ENCODE measurements at regions not wholly inside any gene's neighbourhood (a gene's known extent, or its start where the extent isn't known, plus 50 kb on each side); places are given as distances from the start of the nearest gene placed in this dataset.

DNA sequence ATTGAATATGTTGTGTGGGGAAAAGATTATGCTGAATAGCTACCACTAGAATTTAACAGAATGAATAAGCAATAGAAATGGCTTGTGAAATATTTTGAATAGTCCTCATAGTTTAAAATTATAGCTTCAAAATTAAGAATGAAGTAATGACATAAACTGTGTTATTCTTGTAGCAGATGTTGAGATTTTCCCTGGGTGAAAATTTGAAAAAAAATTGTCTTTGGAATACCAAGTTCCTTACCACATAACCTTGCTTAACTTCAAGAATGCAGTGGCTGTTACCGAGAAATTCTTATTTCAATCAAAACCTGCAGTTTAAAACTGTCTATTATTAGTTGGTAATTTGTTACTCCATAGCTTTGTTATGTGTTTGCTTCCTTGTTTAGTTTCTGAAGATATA, 1268.6 kb downstream of the RAPGEF2 start (continued):
- no peak for TF ChIP-seq SMAD3 (CRISPR knock-in tag; IDR thresholded peaks at IDR 0.05; ENCODE audit: borderline replicate concordance)
- no peak for TF ChIP-seq ESRRA (CRISPR knock-in tag; IDR thresholded peaks at IDR 0.05; ENCODE audit: borderline replicate concordance)
- TF ChIP-seq, protein P1, sequence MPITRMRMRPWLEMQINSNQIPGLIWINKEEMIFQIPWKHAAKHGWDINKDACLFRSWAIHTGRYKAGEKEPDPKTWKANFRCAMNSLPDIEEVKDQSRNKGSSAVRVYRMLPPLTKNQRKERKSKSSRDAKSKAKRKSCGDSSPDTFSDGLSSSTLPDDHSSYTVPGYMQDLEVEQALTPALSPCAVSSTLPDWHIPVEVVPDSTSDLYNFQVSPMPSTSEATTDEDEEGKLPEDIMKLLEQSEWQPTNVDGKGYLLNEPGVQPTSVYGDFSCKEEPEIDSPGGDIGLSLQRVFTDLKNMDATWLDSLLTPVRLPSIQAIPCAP (CRISPR knock-in tag; IDR thresholded peaks at IDR 0.05): no peak
- no peak for TF ChIP-seq KAT7 (CRISPR knock-in tag; IDR thresholded peaks at IDR 0.05; ENCODE audit: borderline replicate concordance)
- TF ChIP-seq TEAD1 (CRISPR knock-in tag; IDR thresholded peaks at IDR 0.05): no peak
- TF ChIP-seq, protein P2, sequence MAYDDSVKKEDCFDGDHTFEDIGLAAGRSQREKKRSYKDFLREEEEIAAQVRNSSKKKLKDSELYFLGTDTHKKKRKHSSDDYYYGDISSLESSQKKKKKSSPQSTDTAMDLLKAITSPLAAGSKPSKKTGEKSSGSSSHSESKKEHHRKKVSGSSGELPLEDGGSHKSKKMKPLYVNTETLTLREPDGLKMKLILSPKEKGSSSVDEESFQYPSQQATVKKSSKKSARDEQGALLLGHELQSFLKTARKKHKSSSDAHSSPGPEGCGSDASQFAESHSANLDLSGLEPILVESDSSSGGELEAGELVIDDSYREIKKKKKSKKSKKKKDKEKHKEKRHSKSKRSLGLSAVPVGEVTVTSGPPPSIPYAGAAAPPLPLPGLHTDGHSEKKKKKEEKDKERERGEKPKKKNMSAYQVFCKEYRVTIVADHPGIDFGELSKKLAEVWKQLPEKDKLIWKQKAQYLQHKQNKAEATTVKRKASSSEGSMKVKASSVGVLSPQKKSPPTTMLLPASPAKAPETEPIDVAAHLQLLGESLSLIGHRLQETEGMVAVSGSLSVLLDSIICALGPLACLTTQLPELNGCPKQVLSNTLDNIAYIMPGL (CRISPR knock-in tag; IDR thresholded peaks at IDR 0.05): no peak

DNA sequence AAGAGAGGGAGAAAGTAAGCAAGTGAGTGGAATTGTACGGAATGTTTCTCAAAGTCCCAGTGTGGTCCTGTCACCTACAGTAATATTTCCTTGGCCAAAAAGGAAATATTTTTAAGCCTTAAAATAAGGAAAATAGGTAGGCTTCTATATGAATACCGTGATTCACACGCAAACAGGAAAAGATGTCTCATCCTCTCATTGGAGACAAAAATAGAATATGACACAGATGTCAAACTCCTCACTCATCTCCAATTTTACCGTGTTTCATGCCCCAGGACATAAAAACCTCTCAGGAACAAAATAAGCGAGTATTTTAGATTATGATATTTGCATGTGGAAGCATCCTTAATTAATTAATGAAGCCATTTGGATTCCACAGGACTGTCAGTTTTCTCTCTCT, 1269.5 kb downstream of the RAPGEF2 start:
- ATAC-seq (no peak), DNase-seq (ENCODE audit: low spot score) (no peak)
- TF ChIP-seq ESRRA (CRISPR knock-in tag; IDR thresholded peaks at IDR 0.05; ENCODE audit: borderline replicate concordance) (no peak), ATF1 (CRISPR knock-in tag; IDR thresholded peaks at IDR 0.05) (no peak)
- no peaks in the 10 kb centered on the region for H3K27me3 Mint-ChIP-seq (ENCODE audit: low read depth)
- no peaks in the 10 kb centered on the region for H3K36me3 Mint-ChIP-seq
- H3K27ac Mint-ChIP-seq: no peak overlapping the region; the same call in 1 of the 2 replicates
- no peak overlapping the region for H3K4me3 Mint-ChIP-seq
- peaks cover 15% of the 10 kb centered on the region for H3K4me1 Mint-ChIP-seq
- peaks cover 23% of the 10 kb centered on the region for H3K9me3 Mint-ChIP-seq
- CTCF ChIA-PET: no interaction called here
- POLR2A ChIA-PET: no interaction called here

DNA sequence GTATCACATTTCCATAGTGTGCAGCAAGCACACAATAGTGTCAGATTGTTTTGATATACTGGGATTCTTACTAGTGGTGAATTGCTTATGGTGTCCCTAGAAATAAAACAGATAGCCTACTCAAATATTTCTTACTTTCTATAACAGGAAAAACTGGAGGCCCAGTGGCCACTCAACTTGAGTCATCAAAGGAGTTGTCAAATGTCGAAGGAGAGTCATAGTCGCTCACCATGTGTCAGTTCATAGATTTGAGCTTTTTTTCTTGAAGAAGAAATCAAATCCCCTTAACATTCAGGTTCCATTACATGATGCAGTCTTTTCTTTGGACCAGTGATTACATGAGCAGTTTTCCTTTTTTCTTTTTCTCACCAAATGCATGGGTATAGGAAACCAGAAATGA, 1271.0 kb downstream of the RAPGEF2 start:
- DNase-seq (ENCODE audit: low spot score) (no peak), ATAC-seq (no peak)
- CTCF ChIA-PET: no interaction called here
- no peaks in the 10 kb centered on the region for H3K27me3 Mint-ChIP-seq (ENCODE audit: low read depth)
- POLR2A ChIA-PET: no interaction called here
- no peak overlapping the region for H3K27ac Mint-ChIP-seq
- H3K4me3 Mint-ChIP-seq: no peak overlapping the region
- H3K9me3 Mint-ChIP-seq: peaks cover 23% of the 10 kb centered on the region
- no peaks in the 10 kb centered on the region for H3K36me3 Mint-ChIP-seq
- H3K4me1 Mint-ChIP-seq: peaks cover 15% of the 10 kb centered on the region
- TF ChIP-seq, protein P3, sequence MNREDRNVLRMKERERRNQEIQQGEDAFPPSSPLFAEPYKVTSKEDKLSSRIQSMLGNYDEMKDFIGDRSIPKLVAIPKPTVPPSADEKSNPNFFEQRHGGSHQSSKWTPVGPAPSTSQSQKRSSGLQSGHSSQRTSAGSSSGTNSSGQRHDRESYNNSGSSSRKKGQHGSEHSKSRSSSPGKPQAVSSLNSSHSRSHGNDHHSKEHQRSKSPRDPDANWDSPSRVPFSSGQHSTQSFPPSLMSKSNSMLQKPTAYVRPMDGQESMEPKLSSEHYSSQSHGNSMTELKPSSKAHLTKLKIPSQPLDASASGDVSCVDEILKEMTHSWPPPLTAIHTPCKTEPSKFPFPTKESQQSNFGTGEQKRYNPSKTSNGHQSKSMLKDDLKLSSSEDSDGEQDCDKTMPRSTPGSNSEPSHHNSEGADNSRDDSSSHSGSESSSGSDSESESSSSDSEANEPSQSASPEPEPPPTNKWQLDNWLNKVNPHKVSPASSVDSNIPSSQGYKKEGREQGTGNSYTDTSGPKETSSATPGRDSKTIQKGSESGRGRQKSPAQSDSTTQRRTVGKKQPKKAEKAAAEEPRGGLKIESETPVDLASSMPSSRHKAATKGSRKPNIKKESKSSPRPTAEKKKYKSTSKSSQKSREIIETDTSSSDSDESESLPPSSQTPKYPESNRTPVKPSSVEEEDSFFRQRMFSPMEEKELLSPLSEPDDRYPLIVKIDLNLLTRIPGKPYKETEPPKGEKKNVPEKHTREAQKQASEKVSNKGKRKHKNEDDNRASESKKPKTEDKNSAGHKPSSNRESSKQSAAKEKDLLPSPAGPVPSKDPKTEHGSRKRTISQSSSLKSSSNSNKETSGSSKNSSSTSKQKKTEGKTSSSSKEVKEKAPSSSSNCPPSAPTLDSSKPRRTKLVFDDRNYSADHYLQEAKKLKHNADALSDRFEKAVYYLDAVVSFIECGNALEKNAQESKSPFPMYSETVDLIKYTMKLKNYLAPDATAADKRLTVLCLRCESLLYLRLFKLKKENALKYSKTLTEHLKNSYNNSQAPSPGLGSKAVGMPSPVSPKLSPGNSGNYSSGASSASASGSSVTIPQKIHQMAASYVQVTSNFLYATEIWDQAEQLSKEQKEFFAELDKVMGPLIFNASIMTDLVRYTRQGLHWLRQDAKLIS (CRISPR knock-in tag; IDR thresholded peaks at IDR 0.05; ENCODE audit: borderline replicate concordance): no peak
- TF ChIP-seq RELA (CRISPR knock-in tag; IDR thresholded peaks at IDR 0.05; ENCODE audit: borderline replicate concordance): no peak
- TF ChIP-seq NFYB (CRISPR knock-in tag; conservative IDR thresholded peaks at IDR 0.05; ENCODE audit: low read depth): no peak
- no peak for TF ChIP-seq SOX15 (CRISPR knock-in tag; IDR thresholded peaks at IDR 0.05)
- TF ChIP-seq, protein P4, sequence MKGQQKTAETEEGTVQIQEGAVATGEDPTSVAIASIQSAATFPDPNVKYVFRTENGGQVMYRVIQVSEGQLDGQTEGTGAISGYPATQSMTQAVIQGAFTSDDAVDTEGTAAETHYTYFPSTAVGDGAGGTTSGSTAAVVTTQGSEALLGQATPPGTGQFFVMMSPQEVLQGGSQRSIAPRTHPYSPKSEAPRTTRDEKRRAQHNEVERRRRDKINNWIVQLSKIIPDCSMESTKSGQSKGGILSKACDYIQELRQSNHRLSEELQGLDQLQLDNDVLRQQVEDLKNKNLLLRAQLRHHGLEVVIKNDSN (CRISPR knock-in tag; IDR thresholded peaks at IDR 0.05): no peak
- TF ChIP-seq CREB1 (CRISPR knock-in tag; IDR thresholded peaks at IDR 0.05): no peak
- TF ChIP-seq CBFB (CRISPR knock-in tag; IDR thresholded peaks at IDR 0.05; ENCODE audit: low read depth): no peak
- TF ChIP-seq, protein P5, sequence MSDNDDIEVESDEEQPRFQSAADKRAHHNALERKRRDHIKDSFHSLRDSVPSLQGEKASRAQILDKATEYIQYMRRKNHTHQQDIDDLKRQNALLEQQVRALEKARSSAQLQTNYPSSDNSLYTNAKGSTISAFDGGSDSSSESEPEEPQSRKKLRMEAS (CRISPR knock-in tag; IDR thresholded peaks at IDR 0.05): no peak
- TF ChIP-seq NR1H2 (CRISPR knock-in tag; IDR thresholded peaks at IDR 0.05): no peak
- TF ChIP-seq, protein P6, sequence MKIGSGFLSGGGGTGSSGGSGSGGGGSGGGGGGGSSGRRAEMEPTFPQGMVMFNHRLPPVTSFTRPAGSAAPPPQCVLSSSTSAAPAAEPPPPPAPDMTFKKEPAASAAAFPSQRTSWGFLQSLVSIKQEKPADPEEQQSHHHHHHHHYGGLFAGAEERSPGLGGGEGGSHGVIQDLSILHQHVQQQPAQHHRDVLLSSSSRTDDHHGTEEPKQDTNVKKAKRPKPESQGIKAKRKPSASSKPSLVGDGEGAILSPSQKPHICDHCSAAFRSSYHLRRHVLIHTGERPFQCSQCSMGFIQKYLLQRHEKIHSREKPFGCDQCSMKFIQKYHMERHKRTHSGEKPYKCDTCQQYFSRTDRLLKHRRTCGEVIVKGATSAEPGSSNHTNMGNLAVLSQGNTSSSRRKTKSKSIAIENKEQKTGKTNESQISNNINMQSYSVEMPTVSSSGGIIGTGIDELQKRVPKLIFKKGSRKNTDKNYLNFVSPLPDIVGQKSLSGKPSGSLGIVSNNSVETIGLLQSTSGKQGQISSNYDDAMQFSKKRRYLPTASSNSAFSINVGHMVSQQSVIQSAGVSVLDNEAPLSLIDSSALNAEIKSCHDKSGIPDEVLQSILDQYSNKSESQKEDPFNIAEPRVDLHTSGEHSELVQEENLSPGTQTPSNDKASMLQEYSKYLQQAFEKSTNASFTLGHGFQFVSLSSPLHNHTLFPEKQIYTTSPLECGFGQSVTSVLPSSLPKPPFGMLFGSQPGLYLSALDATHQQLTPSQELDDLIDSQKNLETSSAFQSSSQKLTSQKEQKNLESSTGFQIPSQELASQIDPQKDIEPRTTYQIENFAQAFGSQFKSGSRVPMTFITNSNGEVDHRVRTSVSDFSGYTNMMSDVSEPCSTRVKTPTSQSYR (CRISPR knock-in tag; IDR thresholded peaks at IDR 0.05): no peak
- no peak for TF ChIP-seq ETV6 (CRISPR knock-in tag; IDR thresholded peaks at IDR 0.05)
- TF ChIP-seq, protein P7, sequence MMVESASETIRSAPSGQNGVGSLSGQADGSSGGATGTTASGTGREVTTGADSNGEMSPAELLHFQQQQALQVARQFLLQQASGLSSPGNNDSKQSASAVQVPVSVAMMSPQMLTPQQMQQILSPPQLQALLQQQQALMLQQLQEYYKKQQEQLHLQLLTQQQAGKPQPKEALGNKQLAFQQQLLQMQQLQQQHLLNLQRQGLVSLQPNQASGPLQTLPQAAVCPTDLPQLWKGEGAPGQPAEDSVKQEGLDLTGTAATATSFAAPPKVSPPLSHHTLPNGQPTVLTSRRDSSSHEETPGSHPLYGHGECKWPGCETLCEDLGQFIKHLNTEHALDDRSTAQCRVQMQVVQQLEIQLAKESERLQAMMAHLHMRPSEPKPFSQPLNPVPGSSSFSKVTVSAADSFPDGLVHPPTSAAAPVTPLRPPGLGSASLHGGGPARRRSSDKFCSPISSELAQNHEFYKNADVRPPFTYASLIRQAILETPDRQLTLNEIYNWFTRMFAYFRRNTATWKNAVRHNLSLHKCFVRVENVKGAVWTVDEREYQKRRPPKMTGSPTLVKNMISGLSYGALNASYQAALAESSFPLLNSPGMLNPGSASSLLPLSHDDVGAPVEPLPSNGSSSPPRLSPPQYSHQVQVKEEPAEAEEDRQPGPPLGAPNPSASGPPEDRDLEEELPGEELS (CRISPR knock-in tag; IDR thresholded peaks at IDR 0.05): no peak
- TF ChIP-seq ZNF219 (CRISPR knock-in tag; IDR thresholded peaks at IDR 0.05; ENCODE audit: borderline replicate concordance): no peak
- TF ChIP-seq, protein P8, sequence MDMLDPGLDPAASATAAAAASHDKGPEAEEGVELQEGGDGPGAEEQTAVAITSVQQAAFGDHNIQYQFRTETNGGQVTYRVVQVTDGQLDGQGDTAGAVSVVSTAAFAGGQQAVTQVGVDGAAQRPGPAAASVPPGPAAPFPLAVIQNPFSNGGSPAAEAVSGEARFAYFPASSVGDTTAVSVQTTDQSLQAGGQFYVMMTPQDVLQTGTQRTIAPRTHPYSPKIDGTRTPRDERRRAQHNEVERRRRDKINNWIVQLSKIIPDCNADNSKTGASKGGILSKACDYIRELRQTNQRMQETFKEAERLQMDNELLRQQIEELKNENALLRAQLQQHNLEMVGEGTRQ (CRISPR knock-in tag; IDR thresholded peaks at IDR 0.05): no peak

Measured in WTC11 (cell line).